H1 (cell line): ENCODE measurements at regions not wholly inside any gene's neighbourhood (a gene's known extent, or its start where the extent isn't known, plus 50 kb on each side); places are given as distances from the start of the nearest gene placed in this dataset.

Experiments used
- CBX8 ChIP-seq: fragments of 300-800, 300-1000 bp; sonication (generic); IDR thresholded peaks from 2 replicates; pipeline ENCODE4 v1.7.1; 2016; ENCODE audit warnings: low read depth, low read length, borderline replicate concordance
- CTCF ChIP-seq, 3 experiments: IDR thresholded peaks; 1 replicate in 2 of 3; 2 replicates in 1 of 3; pipeline versions ENCODE4 v1.5.1 to v1.6.1; 2011; ENCODE audit warnings: low read length in 3 of 3, mild to moderate bottlenecking in 3 of 3, inconsistent platforms in 2 of 3, low read depth in 1 of 3, moderate library complexity in 1 of 3; ENCODE audit not compliant: insufficient read depth in 1 of 3; ENCODE audit errors: control extremely low read depth in 1 of 3
- EZH2 ChIP-seq: fragments of 200-600 bp; sonication (generic); IDR thresholded peaks from 2 replicates; pipeline ENCODE4 v1.7.1; 2012; ENCODE audit warnings: low read depth, mild to moderate bottlenecking, moderate library complexity, low read length, inconsistent platforms; ENCODE audit not compliant: severe bottlenecking
- KDM5A ChIP-seq: fragments of 200-600 bp; IDR thresholded peaks from 2 replicates; pipeline ENCODE4 v1.7.1; 2012; ENCODE audit warnings: mild to moderate bottlenecking, low read length, inconsistent platforms, mixed read lengths
- POLR2A ChIP-seq, 2 experiments: IDR thresholded peaks; 1 replicate in 1 of 2; 2 replicates in 1 of 2; pipeline ENCODE4 v1.6.1; 2011; ENCODE audit warnings: low read depth in 2 of 2, low read length in 2 of 2, mild to moderate bottlenecking in 2 of 2; ENCODE audit errors: control extremely low read depth in 1 of 2
- RAD21 ChIP-seq, 2 experiments: IDR thresholded peaks in 1 of 2; conservative IDR thresholded peaks in 1 of 2; 2 replicates each; pipeline ENCODE4 v1.6.1; 2011; ENCODE audit warnings: low read depth in 2 of 2, low read length in 2 of 2, improper control_type of control experiment in 1 of 2, inconsistent platforms in 1 of 2, mild to moderate bottlenecking in 1 of 2, moderate library complexity in 1 of 2
- SIN3A ChIP-seq, 2 experiments: IDR thresholded peaks in 1 of 2; conservative IDR thresholded peaks in 1 of 2; 2 replicates each; pipeline ENCODE4 v1.6.1; 2011 to 2012; ENCODE audit warnings: low read length in 2 of 2, improper control_type of control experiment in 1 of 2, low read depth in 1 of 2, mild to moderate bottlenecking in 1 of 2
- TAF7 ChIP-seq: optimal IDR thresholded peaks from 2 replicates; pipeline ENCODE3; 2011; ENCODE audit warnings: low read depth, mild to moderate bottlenecking, inconsistent platforms, low read length, moderate library complexity, borderline replicate concordance

DNA sequence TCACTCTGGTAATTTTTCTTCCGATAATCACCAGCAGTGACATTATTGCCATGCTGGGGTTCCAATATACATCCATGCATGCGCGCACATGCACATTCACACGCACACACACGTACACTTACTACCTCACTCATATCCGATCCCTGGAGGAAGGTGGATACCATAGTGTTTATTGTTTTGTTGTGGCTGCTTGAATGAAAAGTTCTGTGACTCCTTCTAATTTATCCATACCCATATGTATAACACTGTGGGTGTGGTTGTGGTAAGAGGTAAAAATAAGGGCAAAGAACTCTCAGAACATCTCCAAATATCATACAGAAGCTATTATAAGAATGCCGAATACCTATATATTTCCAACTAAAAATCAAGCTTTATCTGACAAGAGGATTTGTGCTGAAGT, 407.8 kb upstream of the PODXL start:
- TF ChIP-seq POLR2A (IDR thresholded peaks at IDR 0.05; ENCODE audit: control extremely low read depth in 1 of 2, low read depth in 2 of 2, low read length in 2 of 2) (no peak), SIN3A (conservative IDR thresholded peaks at IDR 0.05 in 1 of 2, IDR thresholded peaks at IDR 0.05 in 1 of 2; ENCODE audit: low read depth in 1 of 2, low read length in 2 of 2) (no peak), CBX8 (no peak), RAD21 (IDR thresholded peaks at IDR 0.05 in 1 of 2, conservative IDR thresholded peaks at IDR 0.05 in 1 of 2; ENCODE audit: low read depth in 2 of 2, low read length in 2 of 2) (no peak), CTCF (IDR thresholded peaks at IDR 0.05; ENCODE audit: control extremely low read depth in 1 of 3, insufficient read depth in 1 of 3, low read depth in 1 of 3, low read length in 3 of 3) (no peak), EZH2 (no peak), TAF7 (no peak), KDM5A (no peak)
